Activated naive CD4-positive, alpha-beta T cell treated with anti-CD3 and anti-CD28 coated beads, Interleukin-2, amount 10 ng/mL, durations not matched to agents 7 days and 5 days (primary cell): ENCODE measurements at regions not wholly inside any gene's neighbourhood (a gene's known extent, or its start where the extent isn't known, plus 50 kb on each side); places are given as distances from the start of the nearest gene placed in this dataset.
A peak's percentile ranks its signal among the peaks of the same experiment; 100 is the strongest.
"Not testable (repeated sequence)": the region's sequence is repeated elsewhere in the genome, so short reads cannot be mapped to it uniquely, and the experiment has no call there.

Experiments used
- CTCF ChIA-PET: fragments of 350-600 bp; sonication (Branson Sonifier 250); formaldehyde crosslinking; loops from one replicate; lab custom pipeline; 2021; ENCODE audit warnings: antibody characterized with exemption; lab: Charles Lee
- DNase-seq: peaks from one replicate; pipeline ENCODE4 v3.0.0-alpha.2; 2020
- H3K27ac Mint-ChIP-seq: one replicate; pipeline ENCODE4 v1.8.0; 2021; ENCODE audit warnings: mild to moderate bottlenecking, moderate library complexity, mixed read lengths
- H3K27me3 Mint-ChIP-seq: one replicate; pipeline ENCODE4 v1.8.0; 2021; ENCODE audit warnings: mild to moderate bottlenecking, mixed read lengths
- H3K36me3 Mint-ChIP-seq: one replicate; pipeline ENCODE4 v1.8.0; 2021; ENCODE audit warnings: mixed read lengths
- H3K4me1 Mint-ChIP-seq: one replicate; pipeline ENCODE4 v1.8.0; 2021; ENCODE audit warnings: mixed read lengths
- H3K4me3 Mint-ChIP-seq: one replicate; pipeline ENCODE4 v1.8.0; 2021; ENCODE audit warnings: mild to moderate bottlenecking, moderate library complexity, mixed read lengths
- H3K9me3 Mint-ChIP-seq: one replicate; pipeline ENCODE4 v1.8.0; 2021; ENCODE audit warnings: mixed read lengths

- DNase-seq, result no peak
- CTCF ChIA-PET, result no interaction called here
- Mint-ChIP-seq H3K27me3 (no peaks in the 10 kb centered on the region), H3K4me1 (no peaks in the 10 kb centered on the region), H3K27ac (no peak overlapping the region), H3K9me3 (no peaks in the 10 kb centered on the region), H3K4me3 (no peak overlapping the region), H3K36me3 (no peaks in the 10 kb centered on the region)
These were observed 1639.6 kb upstream of the PCDH10 start for GRCh38 chr4:131509521-131509920.

DNA sequence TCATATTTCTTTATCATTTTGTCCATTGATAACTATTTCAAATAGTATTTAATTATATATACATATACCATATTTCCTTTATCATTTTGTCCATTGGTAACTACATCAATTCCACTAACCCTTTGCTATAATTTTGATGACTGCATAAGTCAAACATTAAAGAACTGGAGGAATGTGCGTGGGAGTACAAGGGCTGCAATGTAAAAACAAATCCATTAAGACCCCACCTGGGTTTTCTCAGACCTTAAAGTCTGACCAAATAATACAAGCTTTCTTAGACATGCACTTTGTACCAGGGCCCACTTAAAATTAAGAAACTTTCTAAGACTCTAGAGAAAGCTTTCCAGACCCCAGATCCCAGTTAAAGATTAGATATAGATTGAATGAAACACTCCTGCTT, 1622.4 kb upstream of the PCDH10 start:
- H3K9me3 Mint-ChIP-seq, result no peaks in the 10 kb centered on the region
- no peaks in the 10 kb centered on the region for H3K4me1 Mint-ChIP-seq
- no peak overlapping the region for H3K4me3 Mint-ChIP-seq
- H3K36me3 Mint-ChIP-seq, result no peaks in the 10 kb centered on the region
- no peak overlapping the region for H3K27ac Mint-ChIP-seq
- DNase-seq, result no peak
- CTCF ChIA-PET, result no interaction called here
- H3K27me3 Mint-ChIP-seq, result no peaks in the 10 kb centered on the region

DNA sequence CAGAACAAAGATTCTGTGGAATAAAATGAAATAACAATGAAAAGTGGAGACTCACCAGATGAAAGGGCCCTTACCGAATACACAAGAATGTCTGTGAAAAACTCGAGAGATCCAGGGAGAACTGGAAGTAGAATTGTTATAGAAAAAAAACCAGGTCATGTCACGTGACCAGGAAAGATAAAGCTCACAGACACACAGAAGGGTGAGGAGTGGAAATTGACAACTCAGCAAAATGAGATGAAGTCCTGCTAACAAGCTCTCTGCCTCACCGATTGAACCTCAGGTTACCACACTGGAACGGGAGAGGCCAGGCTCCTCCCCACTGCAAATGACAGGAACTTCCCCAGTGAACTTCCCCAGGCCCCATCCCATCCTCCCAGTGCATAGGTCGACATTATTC, 1618.0 kb upstream of the PCDH10 start:
- H3K4me3 Mint-ChIP-seq, result no peak overlapping the region
- H3K27me3 Mint-ChIP-seq, result no peaks in the 10 kb centered on the region
- no peaks in the 10 kb centered on the region for H3K4me1 Mint-ChIP-seq
- no peaks in the 10 kb centered on the region for H3K36me3 Mint-ChIP-seq
- peaks cover 4% of the 10 kb centered on the region for H3K9me3 Mint-ChIP-seq
- DNase-seq, result no peak
- no peak overlapping the region for H3K27ac Mint-ChIP-seq
- CTCF ChIA-PET, result no interaction called here

DNA sequence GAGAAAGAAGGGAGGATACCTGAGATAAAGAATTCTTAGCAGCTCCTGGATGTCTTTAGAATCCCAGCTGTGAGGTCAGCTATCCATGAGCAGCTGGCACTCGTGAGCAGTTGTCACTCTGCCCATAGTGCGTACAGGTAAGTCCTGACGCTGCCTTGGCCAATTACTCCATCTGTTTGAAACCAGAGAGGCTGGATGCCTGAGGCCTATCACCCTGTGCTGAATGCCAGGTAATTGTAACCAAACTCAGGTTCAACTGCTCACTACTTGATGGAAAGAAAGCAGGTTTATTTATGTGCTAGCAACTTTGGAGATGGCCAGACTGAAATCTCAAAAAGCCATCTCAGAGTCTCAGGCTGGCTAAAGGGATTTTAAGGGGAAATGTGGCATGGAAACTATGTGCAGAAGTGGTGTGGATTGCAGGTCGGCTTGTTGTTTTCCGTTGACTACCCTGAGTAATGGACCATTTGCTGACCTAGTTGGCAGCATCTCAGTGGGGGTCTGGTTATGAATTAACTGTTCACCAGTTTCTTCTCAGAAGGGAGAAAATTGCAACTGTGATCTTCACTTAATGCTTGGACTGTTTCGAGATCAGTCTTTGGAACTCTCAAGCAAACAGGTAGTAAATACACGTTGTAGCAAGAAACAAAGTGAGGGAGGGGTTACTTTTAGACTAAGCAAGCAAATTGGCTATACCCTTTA, 1614.0 kb upstream of the PCDH10 start:
- CTCF ChIA-PET, result no interaction called here
- DNase-seq, result no peak
- Mint-ChIP-seq H3K9me3 (peaks cover 4% of the 10 kb centered on the region), H3K27ac (no peak overlapping the region), H3K4me1 (no peaks in the 10 kb centered on the region), H3K4me3 (no peak overlapping the region), H3K36me3 (no peaks in the 10 kb centered on the region), H3K27me3 (no peaks in the 10 kb centered on the region)

DNA sequence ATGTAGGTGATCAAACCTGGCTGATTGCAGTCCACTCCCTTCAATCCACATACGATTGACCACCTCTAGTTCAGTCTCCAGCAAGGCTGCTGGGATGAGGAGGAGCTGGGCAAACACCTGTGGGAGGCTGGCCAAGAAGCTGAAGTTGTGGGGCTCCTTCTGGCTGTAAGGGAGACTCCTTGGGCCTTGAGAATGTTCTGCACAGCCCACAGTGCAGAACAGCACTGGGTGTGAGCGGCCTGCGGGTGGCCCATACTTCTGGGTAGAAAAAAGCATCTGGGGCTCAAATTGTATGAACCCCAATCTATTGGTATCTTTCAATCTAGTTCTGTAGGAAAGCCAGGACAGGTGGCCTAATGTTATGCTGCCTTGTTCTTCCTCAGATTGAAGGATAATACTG, 1608.8 kb upstream of the PCDH10 start:
- Mint-ChIP-seq H3K36me3 (no peaks in the 10 kb centered on the region), H3K27me3 (no peaks in the 10 kb centered on the region), H3K9me3 (no peaks in the 10 kb centered on the region), H3K4me3 (no peak overlapping the region), H3K27ac (no peak overlapping the region), H3K4me1 (no peaks in the 10 kb centered on the region)
- DNase-seq, result no peak
- CTCF ChIA-PET, result no interaction called here

DNA sequence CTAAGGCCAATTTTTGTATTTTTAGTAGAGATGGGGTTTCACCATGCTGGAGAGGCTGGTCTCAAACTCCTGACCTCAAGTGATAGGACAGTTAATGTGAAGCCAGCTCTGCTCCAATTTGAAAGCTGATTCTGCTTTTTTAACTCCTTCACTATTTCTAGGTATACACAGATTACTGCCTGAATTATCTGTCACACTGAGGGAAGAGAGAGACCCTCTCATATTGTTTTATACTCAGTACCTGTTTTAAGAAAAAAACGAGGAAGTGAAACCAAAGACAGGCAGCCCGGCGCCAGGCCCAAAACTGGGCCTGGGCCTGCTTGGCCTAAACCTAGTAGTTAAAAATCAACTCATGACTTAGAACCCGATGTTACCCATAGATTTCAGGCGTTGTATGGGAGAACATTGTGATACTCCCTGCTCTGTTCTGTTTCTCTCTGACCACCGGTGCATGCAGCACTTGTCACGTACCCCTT, 1601.5 kb upstream of the PCDH10 start:
- Mint-ChIP-seq H3K27me3 (no peaks in the 10 kb centered on the region), H3K27ac (no peak overlapping the region), H3K36me3 (no peaks in the 10 kb centered on the region), H3K4me3 (no peak overlapping the region), H3K9me3 (no peaks in the 10 kb centered on the region), H3K4me1 (no peaks in the 10 kb centered on the region)
- CTCF ChIA-PET, result no interaction called here
- DNase-seq, result no peak

DNA sequence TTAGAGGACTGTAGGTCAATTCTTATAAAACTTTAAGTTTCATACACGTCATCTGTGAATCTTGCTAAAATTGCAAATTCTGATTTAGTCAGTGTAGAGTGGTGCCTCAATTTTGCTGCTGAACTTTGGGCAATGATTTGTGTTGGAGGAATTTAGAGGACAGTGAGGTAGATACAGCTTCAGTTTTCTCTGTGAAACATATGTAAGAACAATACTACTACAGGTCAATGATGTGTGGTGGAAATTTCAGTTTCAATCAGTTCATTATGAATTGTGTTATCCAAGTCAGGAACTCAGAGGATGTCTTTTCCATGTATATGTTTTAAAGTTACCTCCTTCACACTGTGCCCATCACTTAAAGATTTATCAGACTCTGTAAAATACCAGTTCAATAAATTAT, 1597.8 kb upstream of the PCDH10 start:
- Mint-ChIP-seq H3K4me3 (no peak overlapping the region), H3K9me3 (peaks cover 2% of the 10 kb centered on the region), H3K27ac (no peak overlapping the region), H3K36me3 (no peaks in the 10 kb centered on the region), H3K4me1 (no peaks in the 10 kb centered on the region), H3K27me3 (no peaks in the 10 kb centered on the region)
- no peak for DNase-seq
- CTCF ChIA-PET, result no interaction called here

DNA sequence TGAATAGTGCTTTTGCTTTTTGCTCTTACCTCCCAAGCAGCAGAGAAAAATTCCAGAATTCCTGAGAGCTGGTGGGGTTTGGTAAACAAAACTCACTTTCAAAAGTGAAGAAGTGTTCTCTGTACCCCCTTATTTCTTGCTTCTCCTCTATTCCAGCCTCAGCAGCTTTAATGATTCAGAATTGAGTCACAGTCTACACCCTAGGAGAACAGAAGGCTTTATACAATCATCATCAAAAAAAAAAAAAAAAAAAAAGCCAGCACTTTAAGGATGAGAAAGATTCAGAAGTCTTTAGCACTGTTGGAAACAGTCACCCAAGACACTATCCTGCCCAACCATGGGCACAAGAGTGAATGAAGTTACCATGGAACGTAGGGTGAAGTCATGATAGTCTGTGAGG, 1583.1 kb upstream of the PCDH10 start:
- Mint-ChIP-seq H3K4me3 (no peak overlapping the region), H3K36me3 (no peaks in the 10 kb centered on the region), H3K4me1 (no peaks in the 10 kb centered on the region), H3K9me3 (peaks cover 16% of the 10 kb centered on the region), H3K27me3 (no peaks in the 10 kb centered on the region), H3K27ac (no peak overlapping the region)
- no peak for DNase-seq
- CTCF ChIA-PET, result no interaction called here

GRCh38 chr4:131584587-131584986, 1564.5 kb upstream of the PCDH10 start:
- DNase-seq, result no peak
- Mint-ChIP-seq H3K36me3 (no peaks in the 10 kb centered on the region), H3K4me3 (no peak overlapping the region), H3K4me1 (no peaks in the 10 kb centered on the region), H3K27ac (no peak overlapping the region), H3K9me3 (peaks cover 10% of the 10 kb centered on the region), H3K27me3 (no peaks in the 10 kb centered on the region)
- CTCF ChIA-PET, result no interaction called here

DNA sequence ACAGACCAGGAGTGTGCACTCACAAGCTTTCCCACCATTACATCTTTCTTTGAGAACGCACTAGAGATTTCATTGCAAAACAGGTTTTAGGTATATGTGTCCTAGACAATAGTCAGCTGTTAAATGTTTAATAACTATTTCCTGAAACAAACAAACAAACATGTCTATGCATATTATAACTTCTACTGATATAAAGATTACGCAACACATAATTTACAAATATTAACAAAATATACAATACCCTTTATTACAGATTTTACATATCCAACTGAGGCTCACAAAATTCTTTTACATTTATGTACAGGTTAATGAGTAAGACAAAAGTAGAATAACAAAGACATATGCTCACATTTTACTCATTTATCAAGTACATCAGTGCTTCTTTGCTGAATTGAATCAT, 1554.0 kb upstream of the PCDH10 start:
- H3K4me1 Mint-ChIP-seq, result no peaks in the 10 kb centered on the region
- H3K9me3 Mint-ChIP-seq, result peaks cover 1% of the 10 kb centered on the region
- H3K27ac Mint-ChIP-seq, result no peak overlapping the region
- CTCF ChIA-PET, result no interaction called here
- DNase-seq, result no peak
- H3K4me3 Mint-ChIP-seq, result no peak overlapping the region
- H3K27me3 Mint-ChIP-seq, result no peaks in the 10 kb centered on the region
- H3K36me3 Mint-ChIP-seq, result no peaks in the 10 kb centered on the region

- no peaks in the 10 kb centered on the region for H3K27me3 Mint-ChIP-seq
- H3K4me3 Mint-ChIP-seq, result no peak overlapping the region
- DNase-seq, result no peak
- no peaks in the 10 kb centered on the region for H3K36me3 Mint-ChIP-seq
- no peak overlapping the region for H3K27ac Mint-ChIP-seq
- H3K9me3 Mint-ChIP-seq, result peaks cover 2% of the 10 kb centered on the region
- CTCF ChIA-PET, result no interaction called here
- H3K4me1 Mint-ChIP-seq, result no peaks in the 10 kb centered on the region
These were observed 1545.4 kb upstream of the PCDH10 start for GRCh38 chr4:131603705-131604104.

DNA sequence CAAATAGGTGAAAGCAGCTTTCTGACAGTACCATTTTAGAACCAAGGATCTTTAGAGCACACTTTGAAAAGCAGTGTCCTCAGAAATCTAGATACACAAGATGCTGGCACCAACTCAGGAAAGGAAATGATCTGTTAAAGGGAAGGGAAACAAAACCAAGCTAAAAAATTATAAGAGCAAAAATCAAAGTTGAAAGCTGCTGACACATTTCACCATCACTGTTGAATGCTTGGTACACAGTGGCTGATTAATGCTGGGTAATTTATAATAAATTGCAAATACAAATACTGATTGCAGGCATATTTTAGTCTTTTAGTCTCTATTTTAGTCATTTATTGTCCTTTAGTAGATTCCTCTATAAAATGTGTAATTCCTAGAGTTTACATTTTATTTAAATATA, 1540.1 kb upstream of the PCDH10 start:
- Mint-ChIP-seq H3K27ac (peak overlapping the region; percentile 71), H3K36me3 (no peaks in the 10 kb centered on the region), H3K9me3 (peaks cover 4% of the 10 kb centered on the region), H3K4me1 (no peaks in the 10 kb centered on the region), H3K4me3 (no peak overlapping the region), H3K27me3 (no peaks in the 10 kb centered on the region)
- DNase-seq, result no peak
- CTCF ChIA-PET, result no interaction called here

DNA sequence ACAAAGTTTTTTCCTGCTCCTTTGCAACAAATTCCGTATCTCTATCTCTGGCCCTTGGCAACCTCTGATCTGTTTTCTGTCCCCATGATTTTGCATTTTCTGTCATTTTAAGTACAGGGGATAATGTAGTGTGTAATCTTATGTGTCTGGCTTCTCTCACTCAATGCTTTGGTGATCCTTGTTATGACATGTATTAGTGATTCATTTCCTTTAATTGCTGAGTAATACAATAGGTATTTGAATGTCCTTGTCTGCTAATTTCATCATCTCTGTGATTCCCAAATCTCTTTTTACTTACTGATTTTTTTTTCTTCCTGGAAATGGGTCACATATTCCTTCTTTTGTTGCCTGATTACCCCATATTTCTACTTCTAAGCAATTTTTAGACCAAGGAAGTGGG, 1538.6 kb upstream of the PCDH10 start:
- H3K4me3 Mint-ChIP-seq, DNase-seq, H3K9me3 Mint-ChIP-seq, H3K27ac Mint-ChIP-seq, CTCF ChIA-PET, H3K27me3 Mint-ChIP-seq, H3K4me1 Mint-ChIP-seq, H3K36me3 Mint-ChIP-seq: not testable (repeated sequence)

DNA sequence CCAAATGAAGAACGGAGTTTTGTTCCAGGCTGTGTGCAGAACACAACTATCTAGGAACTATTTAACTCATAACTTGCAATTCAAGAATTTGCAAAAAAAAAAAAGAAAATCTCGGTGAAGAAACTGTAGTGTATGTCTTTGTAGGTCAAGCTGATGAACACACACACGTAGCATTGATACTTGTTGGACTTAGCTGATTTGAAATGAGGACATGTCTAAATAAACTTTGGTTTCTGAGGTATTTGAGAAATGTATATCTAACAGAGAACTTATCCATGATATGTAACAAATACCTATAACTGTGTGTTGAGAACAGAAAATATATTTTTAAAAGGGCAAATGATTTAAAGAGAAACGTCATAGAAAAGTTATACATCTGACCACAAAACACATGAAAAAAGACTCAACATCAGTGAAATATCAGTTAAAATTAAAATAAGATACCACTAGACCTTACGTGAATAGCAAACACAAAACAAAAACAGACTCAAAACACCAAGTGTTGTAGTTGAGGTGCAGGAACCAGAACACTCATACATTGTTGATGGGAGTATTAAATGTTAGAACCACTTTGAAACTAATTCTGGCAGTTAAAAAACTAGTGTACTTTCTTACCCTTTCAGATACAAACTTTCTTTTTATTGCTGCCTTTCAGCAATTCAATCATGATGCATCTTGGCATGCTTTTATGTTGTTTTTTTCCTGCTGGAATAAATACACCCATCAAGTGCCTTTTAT, 1535.8 kb upstream of the PCDH10 start:
- Mint-ChIP-seq H3K9me3 (peaks cover 4% of the 10 kb centered on the region), H3K4me1 (no peaks in the 10 kb centered on the region), H3K27me3 (no peaks in the 10 kb centered on the region), H3K27ac (no peak overlapping the region), H3K36me3 (no peaks in the 10 kb centered on the region), H3K4me3 (no peak overlapping the region)
- CTCF ChIA-PET, result no interaction called here
- DNase-seq, result no peak

- Mint-ChIP-seq H3K9me3 (peaks cover 4% of the 10 kb centered on the region), H3K4me1 (no peaks in the 10 kb centered on the region), H3K4me3 (no peak overlapping the region), H3K36me3 (no peaks in the 10 kb centered on the region), H3K27me3 (no peaks in the 10 kb centered on the region), H3K27ac (no peak overlapping the region)
- no peak for DNase-seq
- CTCF ChIA-PET, result no interaction called here
These were observed 1535.3 kb upstream of the PCDH10 start for GRCh38 chr4:131613824-131614216.
